ENCODE measurements at regions not wholly inside any gene's neighbourhood (a gene's known extent, or its start where the extent isn't known, plus 50 kb on each side); places are given as distances from the start of the nearest gene placed in this dataset.

GRCh38 chr2:225895126-225895525, 495.6 kb downstream of the NYAP2 start:
- no peak for TF ChIP-seq CTCF (IDR thresholded peaks at IDR 0.05; ENCODE audit: borderline replicate concordance, extremely low read depth, low read length, poor library complexity, severe bottlenecking)
- no peak for TF ChIP-seq EZH2 (IDR thresholded peaks at IDR 0.05; ENCODE audit: borderline replicate concordance, low read depth, low read length, severe bottlenecking)
